Stimulated activated memory B cell treated with anti-CD40 and anti-IgM and Interleukin-4, amounts not matched to agents 10 μg/mL and 1 μg/mL and 100 μg/mL, for 72 hours (primary cell): ENCODE measurements at regions not wholly inside any gene's neighbourhood (a gene's known extent, or its start where the extent isn't known, plus 50 kb on each side); places are given as distances from the start of the nearest gene placed in this dataset.

Experiments
- ATAC-seq: fragments of 150-1000 bp; cut with Tn5 transposase; 2 replicates; pipeline ENCODE4 v1.10.0; 2021
- H3K27ac Mint-ChIP-seq: one replicate; pipeline ENCODE4 v1.8.0; 2022; ENCODE audit warnings: mild to moderate bottlenecking, mixed read lengths
- H3K27me3 Mint-ChIP-seq: one replicate; pipeline ENCODE4 v1.8.0; 2022; ENCODE audit warnings: mixed read lengths
- H3K36me3 Mint-ChIP-seq: one replicate; pipeline ENCODE4 v1.8.0; 2022; ENCODE audit warnings: mixed read lengths
- H3K4me1 Mint-ChIP-seq: one replicate; pipeline ENCODE4 v1.8.0; 2022; ENCODE audit warnings: mixed read lengths
- H3K4me3 Mint-ChIP-seq: one replicate; pipeline ENCODE4 v1.8.0; 2022; ENCODE audit warnings: mild to moderate bottlenecking, moderate library complexity, mixed read lengths
- H3K9me3 Mint-ChIP-seq: one replicate; pipeline ENCODE4 v1.8.0; 2022; ENCODE audit warnings: mixed read lengths

GRCh38 chr10:112899391-112900065 lies 50.5 kb upstream of the TCF7L2 start:
- Mint-ChIP-seq H3K27me3 (peaks cover 9% of the 10 kb centered on the region), H3K9me3 (no peaks in the 10 kb centered on the region), H3K4me1 (peaks cover 5% of the 10 kb centered on the region), H3K4me3 (no peak overlapping the region), H3K27ac (no peak overlapping the region), H3K36me3 (no peaks in the 10 kb centered on the region)
- ATAC-seq: no peak
